Adipose tissue (tissue), 3 donors: ENCODE measurements at regions not wholly inside any gene's neighbourhood (a gene's known extent, or its start where the extent isn't known, plus 50 kb on each side); places are given as distances from the start of the nearest gene placed in this dataset.

Experiments
- H3K27ac ChIP-seq: one replicate; pipeline ENCODE4 v1.5.1; 2013; ENCODE audit warnings: low read depth, low read length
- WGBS, 3 donors: extraction: QIAGEN DNeasy Blood & Tissue Kit; methylation state at CpG; one replicate each; pipeline ENCODE4 v1.1.7; 2013; 5-methylcytosine and 5-hydroxymethylcytosine counted together
- donor health status: healthy with polysubstance abuse.
- donor health status: Bipolar disorder and iron deficiency.
- donor health status: healthy.

- 91 to 95% (median 93%) methylated on average over 8 of the region's 8 CpGs for WGBS, 3 donors
- no peak overlapping the region for H3K27ac ChIP-seq
These were observed 343.9 kb upstream of the TPM1 start for GRCh38 chr15:62698646-62699045.

DNA sequence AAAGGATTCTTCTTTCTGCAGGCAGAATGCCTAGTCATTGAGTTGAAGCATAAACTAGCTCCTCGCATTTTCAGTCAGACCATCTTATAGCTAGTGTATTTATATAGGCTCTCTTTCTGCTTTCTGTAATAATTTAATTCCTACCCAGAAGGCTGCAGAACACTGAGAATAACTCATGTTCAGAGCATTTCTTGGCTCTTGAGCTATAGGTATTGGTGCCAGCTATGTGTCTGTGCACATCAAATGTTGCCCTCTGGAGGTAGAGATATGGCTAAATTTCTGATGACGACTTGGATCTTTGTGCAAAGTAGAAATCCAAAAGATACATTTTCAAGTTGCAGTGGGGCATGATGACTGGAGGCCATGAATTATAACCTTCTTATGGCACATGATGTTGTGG is 336.2 kb upstream of the TPM1 start:
- no peak overlapping the region for H3K27ac ChIP-seq
- 68 to 87% (median 81%) methylated on average over 2 of the region's 2 CpGs for WGBS, 3 donors

GRCh38 chr15:62708470-62708869 is 334.1 kb upstream of the TPM1 start:
- WGBS, 3 donors = 95 to 99% (median 97%) methylated on average over 16 of the region's 16 CpGs

DNA sequence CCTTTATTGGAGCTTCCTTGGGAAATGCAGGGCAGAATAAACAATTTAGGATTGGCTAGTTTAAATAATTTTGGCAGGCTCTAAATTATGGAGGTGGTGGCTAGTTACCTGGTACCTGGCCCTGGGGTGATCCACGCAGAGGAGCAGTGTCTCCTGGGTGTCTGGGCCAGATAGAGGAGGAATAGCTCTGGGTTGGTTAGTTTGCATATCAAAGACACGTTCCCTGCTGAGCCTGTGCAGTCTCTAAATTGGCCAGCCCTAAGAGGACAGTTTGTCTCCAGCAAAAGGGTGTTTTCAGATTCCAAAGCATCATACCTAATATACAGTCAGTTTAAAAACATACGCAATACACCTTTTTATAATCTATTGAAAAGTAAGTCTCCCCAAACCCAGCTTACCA is 333.3 kb upstream of the TPM1 start:
- no peak overlapping the region for H3K27ac ChIP-seq
- 94 to 98% (median 96%) methylated on average over 3 of the region's 3 CpGs for WGBS, 3 donors

More at GRCh38 chr15:62708470-62708869, 334.1 kb upstream of the TPM1 start:
- no peak overlapping the region for H3K27ac ChIP-seq

DNA sequence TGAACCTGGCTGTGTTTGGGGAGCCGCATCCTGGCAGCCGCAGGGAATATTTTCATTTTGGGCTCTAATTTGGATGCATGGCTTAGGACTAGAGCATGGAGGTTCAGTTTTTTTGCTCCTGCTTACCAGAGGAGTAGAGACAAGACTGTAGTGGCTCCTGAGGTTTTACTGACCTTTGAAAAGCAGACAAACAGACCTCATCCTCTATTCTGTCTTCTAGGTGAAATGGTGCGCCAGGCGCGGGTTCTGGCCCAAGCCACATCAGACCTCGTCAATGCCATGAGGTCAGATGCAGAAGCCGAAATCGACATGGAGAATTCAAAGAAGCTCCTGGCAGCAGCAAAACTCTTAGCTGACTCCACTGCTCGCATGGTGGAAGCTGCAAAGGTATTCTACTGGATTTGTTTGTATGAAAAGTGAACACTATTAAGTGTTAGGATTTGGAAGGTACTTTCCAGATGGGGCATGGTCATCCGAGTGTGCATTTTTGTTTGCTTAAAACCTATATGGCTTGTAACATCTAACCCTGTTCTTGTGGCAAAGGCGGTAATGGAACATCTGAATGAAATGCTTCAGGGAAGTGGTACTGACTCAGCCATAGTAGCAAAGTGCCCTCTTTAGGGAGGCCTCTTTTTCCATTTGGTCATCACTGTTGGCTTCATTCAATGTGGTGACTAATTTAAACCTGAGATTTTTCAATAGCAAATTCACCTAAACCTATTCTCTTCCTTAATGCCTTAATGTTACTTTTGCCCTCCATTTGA is 330.7 kb upstream of the TPM1 start:
- H3K27ac ChIP-seq = no peak overlapping the region
- WGBS, 3 donors = 92 to 96% (median 94%) methylated on average over 11 of the region's 11 CpGs

- WGBS, 3 donors = 75 to 86% (median 77%) methylated on average over 5 of the region's 5 CpGs
- no peak overlapping the region for H3K27ac ChIP-seq
These were observed 330.1 kb upstream of the TPM1 start for GRCh38 chr15:62712455-62712839.

GRCh38 chr15:62715946-62716345 is 326.6 kb upstream of the TPM1 start:
- no peak overlapping the region for H3K27ac ChIP-seq

DNA sequence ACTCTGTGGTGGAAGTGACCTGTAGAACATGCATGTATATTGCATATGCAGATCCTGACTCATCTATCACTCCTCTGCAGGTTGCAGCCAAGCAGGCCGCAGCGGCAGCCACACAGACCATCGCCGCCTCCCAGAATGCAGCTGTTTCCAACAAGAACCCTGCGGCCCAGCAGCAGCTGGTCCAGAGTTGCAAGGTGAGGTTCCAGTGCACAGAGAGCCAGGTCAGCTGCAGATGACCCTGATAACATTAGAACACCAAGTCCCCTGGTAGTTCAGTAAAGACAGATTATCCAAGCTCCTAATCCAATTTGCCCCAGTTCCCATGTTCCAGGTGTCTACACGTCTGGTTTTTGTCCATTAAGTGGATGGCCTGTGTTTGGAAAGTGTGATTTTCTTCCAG is 325.1 kb upstream of the TPM1 start:
- 92 to 96% (median 95%) methylated on average over 6 of the region's 6 CpGs for WGBS, 3 donors
- no peak overlapping the region for H3K27ac ChIP-seq

- H3K27ac ChIP-seq = no peak overlapping the region
- 94 to 96% (median 96%) methylated on average over 5 of the region's 5 CpGs for WGBS, 3 donors
These were observed 323.2 kb upstream of the TPM1 start for GRCh38 chr15:62719316-62719715.

DNA sequence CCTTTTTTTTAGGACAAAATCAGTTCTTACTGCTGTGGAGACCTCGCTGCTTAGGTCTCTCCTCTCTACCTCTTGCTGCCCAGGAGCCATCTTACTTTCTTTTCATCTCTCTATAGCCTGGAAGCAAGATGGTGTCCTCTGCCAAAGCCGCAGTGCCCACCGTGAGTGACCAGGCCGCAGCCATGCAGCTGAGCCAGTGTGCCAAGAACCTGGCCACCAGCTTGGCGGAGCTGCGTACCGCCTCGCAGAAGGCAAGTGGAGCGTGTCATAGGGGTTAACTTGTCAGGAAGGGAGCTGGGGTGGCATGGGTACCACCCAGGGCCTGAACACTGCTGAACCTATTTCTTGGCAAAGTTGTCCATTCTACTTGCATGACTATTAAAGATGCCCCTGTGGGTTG is 320.3 kb upstream of the TPM1 start:
- H3K27ac ChIP-seq = no peak overlapping the region
- 97 to 98% (median 97%) methylated on average over 9 of the region's 9 CpGs for WGBS, 3 donors

DNA sequence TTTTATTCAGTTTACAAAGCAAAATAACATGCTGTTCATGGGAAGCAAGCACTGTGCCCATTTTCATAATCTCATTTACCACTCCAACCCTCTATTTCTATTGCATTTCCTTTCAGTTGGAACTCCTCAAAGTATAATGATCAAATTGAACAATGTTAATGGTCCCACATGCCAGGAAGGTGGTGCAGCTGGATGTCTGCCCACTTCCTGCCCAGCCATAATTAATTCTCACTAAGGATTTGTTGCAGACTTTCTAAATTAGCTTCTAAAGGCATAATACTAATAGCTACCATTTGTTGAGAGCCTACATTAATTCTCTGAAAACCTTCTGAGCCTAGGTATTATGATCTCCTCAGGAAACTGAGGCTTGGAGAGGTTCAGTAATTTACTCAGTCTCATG is 316.1 kb upstream of the TPM1 start:
- H3K27ac ChIP-seq = no peak overlapping the region

GRCh38 chr15:62727501-62727900 is 315.0 kb upstream of the TPM1 start:
- WGBS, 3 donors = 85 to 96% (median 92%) methylated on average over 2 of the region's 2 CpGs

DNA sequence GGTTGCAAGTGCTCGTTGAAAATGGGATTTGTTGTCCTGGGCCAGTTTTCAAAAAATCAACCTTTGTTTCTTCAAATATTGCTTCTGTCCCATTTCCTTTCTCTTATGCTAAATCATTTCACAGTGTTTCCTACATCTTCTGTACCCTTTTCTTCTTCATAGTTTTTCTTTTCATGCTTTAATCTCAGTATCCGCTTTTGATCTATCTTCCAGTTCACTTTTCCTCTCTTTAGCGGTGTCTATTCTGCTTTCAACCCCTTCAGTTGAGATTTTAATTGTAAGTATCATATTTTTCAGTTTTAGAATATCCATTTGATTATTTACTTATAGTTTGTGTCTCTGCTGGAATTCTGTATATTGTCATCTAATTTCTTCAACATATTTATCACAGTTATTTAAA is 311.7 kb upstream of the TPM1 start:
- 95 to 99% (median 96%) methylated on average over 3 of the region's 3 CpGs for WGBS, 3 donors

More at GRCh38 chr15:62727501-62727900, 315.0 kb upstream of the TPM1 start:
- no peak overlapping the region for H3K27ac ChIP-seq

DNA sequence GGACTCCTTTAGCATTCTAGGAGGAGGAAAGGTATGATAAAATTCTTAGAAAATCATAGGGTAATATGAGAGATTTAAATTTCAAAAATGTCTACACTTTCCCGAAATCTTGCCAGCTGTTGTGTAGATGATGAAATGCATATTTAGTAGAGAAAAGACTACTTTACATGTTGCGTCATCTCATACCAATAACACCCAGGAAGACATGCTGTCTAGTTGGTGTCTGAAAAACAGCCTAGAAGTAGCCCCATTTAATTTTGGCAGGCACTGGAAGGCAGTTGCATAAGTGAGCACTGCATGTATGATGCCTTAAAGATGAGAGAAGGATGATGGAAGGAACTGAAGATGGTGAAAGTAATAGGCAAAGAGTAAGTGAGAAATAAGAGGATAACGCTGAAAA is 310.5 kb upstream of the TPM1 start:
- WGBS, 3 donors = 83 to 93% (median 90%) methylated on average over 3 of the region's 3 CpGs
- no peak overlapping the region for H3K27ac ChIP-seq

More for the DNA sequence above, 311.7 kb upstream of the TPM1 start:
- H3K27ac ChIP-seq = no peak overlapping the region

DNA sequence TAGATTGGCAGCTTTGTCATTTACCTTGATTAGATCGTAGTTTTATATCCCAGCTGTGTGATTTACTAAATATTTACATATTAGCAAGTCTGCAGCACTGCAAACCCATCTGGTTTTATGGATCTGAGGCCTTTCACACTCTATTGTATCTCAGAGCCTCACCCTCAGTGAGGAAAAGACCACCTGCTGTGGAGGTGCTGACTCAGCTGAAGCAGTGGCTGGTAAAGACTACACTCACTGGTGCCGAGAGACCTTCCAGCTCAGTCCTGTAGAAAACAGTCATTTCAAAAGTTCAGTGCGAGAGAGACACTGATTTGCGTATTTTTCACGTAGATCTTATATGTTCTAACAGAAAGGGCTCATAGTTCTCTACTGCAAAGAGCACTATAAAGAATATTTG is 307.8 kb upstream of the TPM1 start:
- 87 to 94% (median 88%) methylated on average over 5 of the region's 5 CpGs for WGBS, 3 donors
- no peak overlapping the region for H3K27ac ChIP-seq

GRCh38 chr15:62736756-62737155 is 305.8 kb upstream of the TPM1 start:
- 96 to 97% (median 97%) methylated on average over 14 of the region's 14 CpGs for WGBS, 3 donors
- H3K27ac ChIP-seq = no peak overlapping the region

DNA sequence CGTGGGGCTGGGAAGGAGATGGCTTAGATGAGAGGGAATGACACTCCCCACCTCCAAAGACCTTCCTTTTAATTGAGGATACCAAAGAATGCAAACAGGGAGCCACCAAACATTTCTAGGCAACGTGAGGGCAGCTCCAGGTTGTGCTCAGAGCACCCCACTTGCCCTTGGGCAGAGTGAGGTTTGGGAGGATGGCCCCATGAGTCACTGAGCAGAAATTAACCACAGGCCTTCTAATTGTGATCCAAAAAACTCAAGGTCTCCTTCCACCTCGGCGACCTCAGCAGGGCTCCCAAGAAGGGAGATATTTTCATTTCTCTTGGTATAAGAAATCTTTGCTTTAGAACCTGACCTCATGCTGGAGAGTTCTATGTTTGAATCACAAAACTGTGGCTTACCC is 305.0 kb upstream of the TPM1 start:
- no peak overlapping the region for H3K27ac ChIP-seq
- WGBS, 3 donors = 90 to 93% (median 91%) methylated on average over 4 of the region's 4 CpGs

- no peak overlapping the region for H3K27ac ChIP-seq
- WGBS, 3 donors = 82 to 92% (median 90%) methylated on average over 4 of the region's 4 CpGs
These were observed 303.5 kb upstream of the TPM1 start for GRCh38 chr15:62739082-62739481.

DNA sequence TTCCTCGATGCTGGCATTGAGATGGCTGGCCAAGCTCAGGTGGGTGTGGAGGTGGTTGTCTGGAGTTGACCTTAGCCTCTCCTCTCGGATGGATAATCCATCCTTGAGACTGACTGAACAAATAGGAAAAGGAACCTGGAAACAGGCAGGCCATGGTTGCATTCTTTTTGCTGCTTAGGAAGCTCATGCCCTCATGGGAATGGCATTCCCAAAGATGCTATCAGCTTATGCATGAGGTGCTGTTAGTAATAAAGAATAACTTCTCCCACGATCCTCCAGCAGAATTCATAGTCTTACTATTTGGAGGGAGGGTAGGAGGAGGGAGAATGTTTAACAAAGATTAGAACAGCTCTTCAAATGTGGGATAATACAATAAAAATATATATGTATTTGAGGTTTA is 303.0 kb upstream of the TPM1 start:
- WGBS, 3 donors = 76 to 85% (median 84%) methylated on average over 3 of the region's 3 CpGs
- H3K27ac ChIP-seq = no peak overlapping the region

GRCh38 chr15:62740141-62741004 is 302.2 kb upstream of the TPM1 start:
- H3K27ac ChIP-seq = no peak overlapping the region
- WGBS, 3 donors = 79 to 81% (median 80%) methylated on average over 15 of the region's 15 CpGs
